ENCODE measurements at regions not wholly inside any gene's neighbourhood (a gene's known extent, or its start where the extent isn't known, plus 50 kb on each side); places are given as distances from the start of the nearest gene placed in this dataset.
"Not testable (repeated sequence)": the region's sequence is repeated elsewhere in the genome, so short reads cannot be mapped to it uniquely, and the experiment has no call there.

GRCh38 chrX:30141966-30142365 lies 73.4 kb upstream of the MAGEB2 start:
- Histone ChIP-seq H3K27me3 (ENCODE audit: control insufficient read depth, insufficient read depth, low read length) (no peaks in the 10 kb centered on the region), H3K4me3 (ENCODE audit: low read length) (no peak overlapping the region), H3K27ac (ENCODE audit: low read length) (no peak overlapping the region), H3K9me3 (ENCODE audit: control insufficient read depth, insufficient read depth, low read length) (no peaks in the 10 kb centered on the region), H3K36me3 (ENCODE audit: control insufficient read depth, insufficient read depth, low read length) (no peaks in the 10 kb centered on the region), H3K4me1 (ENCODE audit: control insufficient read depth, insufficient read depth, low read length) (no peaks in the 10 kb centered on the region)
- no CpG with 5 or more reads among the region's 4 CpGs for WGBS (ENCODE audit: insufficient coverage, insufficient read length)
- peak; percentile 5 for DNase-seq (ENCODE audit: low read depth, low spot score)

GRCh38 chrX:30144221-30144620 lies 71.1 kb upstream of the MAGEB2 start:
- Histone ChIP-seq H3K4me1 (ENCODE audit: control insufficient read depth, insufficient read depth, low read length) (no peaks in the 10 kb centered on the region), H3K4me3 (ENCODE audit: low read length) (no peak overlapping the region), H3K36me3 (ENCODE audit: control insufficient read depth, insufficient read depth, low read length) (no peaks in the 10 kb centered on the region), H3K9me3 (ENCODE audit: control insufficient read depth, insufficient read depth, low read length) (no peaks in the 10 kb centered on the region), H3K27ac (ENCODE audit: low read length) (no peak overlapping the region), H3K27me3 (ENCODE audit: control insufficient read depth, insufficient read depth, low read length) (no peaks in the 10 kb centered on the region)
- DNase-seq (ENCODE audit: low read depth, low spot score): no peak

- H3K27me3 ChIP-seq (ENCODE audit: control insufficient read depth, insufficient read depth, low read length): no peaks in the 10 kb centered on the region
- H3K4me1 ChIP-seq (ENCODE audit: control insufficient read depth, insufficient read depth, low read length): no peaks in the 10 kb centered on the region
- H3K4me3 ChIP-seq (ENCODE audit: low read length): no peak overlapping the region
- DNase-seq (ENCODE audit: low read depth, low spot score): no peak
- no CpG with 5 or more reads among the region's 6 CpGs for whole genome bisulfite sequencing (ENCODE audit: insufficient coverage, insufficient read length)
- no peaks in the 10 kb centered on the region for H3K36me3 ChIP-seq (ENCODE audit: control insufficient read depth, insufficient read depth, low read length)
- H3K9me3 ChIP-seq (ENCODE audit: control insufficient read depth, insufficient read depth, low read length): no peaks in the 10 kb centered on the region
- no peak overlapping the region for H3K27ac ChIP-seq (ENCODE audit: low read length)
These were observed 70.2 kb upstream of the MAGEB2 start for GRCh38 chrX:30144971-30145731.

GRCh38 chrX:30147996-30148643 lies 67.2 kb upstream of the MAGEB2 start:
- no CpG with 5 or more reads among the region's 16 CpGs for WGBS (ENCODE audit: insufficient coverage, insufficient read length)
- Histone ChIP-seq H3K36me3 (ENCODE audit: control insufficient read depth, insufficient read depth, low read length) (no peaks in the 10 kb centered on the region), H3K9me3 (ENCODE audit: control insufficient read depth, insufficient read depth, low read length) (no peaks in the 10 kb centered on the region), H3K4me3 (ENCODE audit: low read length) (no peak overlapping the region), H3K27me3 (ENCODE audit: control insufficient read depth, insufficient read depth, low read length) (no peaks in the 10 kb centered on the region), H3K4me1 (ENCODE audit: control insufficient read depth, insufficient read depth, low read length) (no peaks in the 10 kb centered on the region), H3K27ac (ENCODE audit: low read length) (no peak overlapping the region)
- DNase-seq (ENCODE audit: low read depth, low spot score): no peak

GRCh38 chrX:30149206-30149605 lies 66.2 kb upstream of the MAGEB2 start:
- not testable (repeated sequence) for H3K9me3 ChIP-seq (ENCODE audit: control insufficient read depth, insufficient read depth, low read length); H3K4me3 ChIP-seq (ENCODE audit: low read length); H3K27ac ChIP-seq (ENCODE audit: low read length); H3K4me1 ChIP-seq (ENCODE audit: control insufficient read depth, insufficient read depth, low read length); H3K36me3 ChIP-seq (ENCODE audit: control insufficient read depth, insufficient read depth, low read length); H3K27me3 ChIP-seq (ENCODE audit: control insufficient read depth, insufficient read depth, low read length); DNase-seq (ENCODE audit: low read depth, low spot score)
- no CpG with 5 or more reads among the region's 6 CpGs for WGBS (ENCODE audit: insufficient coverage, insufficient read length)

- no peaks in the 10 kb centered on the region for H3K36me3 ChIP-seq (ENCODE audit: control insufficient read depth, insufficient read depth, low read length)
- H3K4me1 ChIP-seq (ENCODE audit: control insufficient read depth, insufficient read depth, low read length): peaks cover 3% of the 10 kb centered on the region; the same call in 1 of the 2 replicates
- H3K27ac ChIP-seq (ENCODE audit: low read length): no peak overlapping the region
- DNase-seq (ENCODE audit: low read depth, low spot score): no peak
- H3K4me3 ChIP-seq (ENCODE audit: low read length): no peak overlapping the region
- no CpG with 5 or more reads among the region's 6 CpGs for WGBS (ENCODE audit: insufficient coverage, insufficient read length)
- H3K9me3 ChIP-seq (ENCODE audit: control insufficient read depth, insufficient read depth, low read length): no peaks in the 10 kb centered on the region
- no peaks in the 10 kb centered on the region for H3K27me3 ChIP-seq (ENCODE audit: control insufficient read depth, insufficient read depth, low read length)
These were observed 65.0 kb upstream of the MAGEB2 start for GRCh38 chrX:30150196-30150895.

- no peak for DNase-seq (ENCODE audit: low read depth, low spot score)
- H3K4me3 ChIP-seq (ENCODE audit: low read length): no peak overlapping the region
- H3K9me3 ChIP-seq (ENCODE audit: control insufficient read depth, insufficient read depth, low read length): no peaks in the 10 kb centered on the region
- no peaks in the 10 kb centered on the region for H3K36me3 ChIP-seq (ENCODE audit: control insufficient read depth, insufficient read depth, low read length)
- H3K27ac ChIP-seq (ENCODE audit: low read length): no peak overlapping the region
- H3K4me1 ChIP-seq (ENCODE audit: control insufficient read depth, insufficient read depth, low read length): peaks cover 3% of the 10 kb centered on the region; the same call in 1 of the 2 replicates
- H3K27me3 ChIP-seq (ENCODE audit: control insufficient read depth, insufficient read depth, low read length): no peaks in the 10 kb centered on the region
- no CpG with 5 or more reads among the region's 3 CpGs for WGBS (ENCODE audit: insufficient coverage, insufficient read length)
These were observed 63.4 kb upstream of the MAGEB2 start for GRCh38 chrX:30151964-30152363.

GRCh38 chrX:30153175-30153880 lies 62.0 kb upstream of the MAGEB2 start:
- Histone ChIP-seq H3K9me3 (ENCODE audit: control insufficient read depth, insufficient read depth, low read length) (no peaks in the 10 kb centered on the region), H3K4me1 (ENCODE audit: control insufficient read depth, insufficient read depth, low read length) (peaks cover 3% of the 10 kb centered on the region; the same call in 1 of the 2 replicates), H3K4me3 (ENCODE audit: low read length) (no peak overlapping the region), H3K36me3 (ENCODE audit: control insufficient read depth, insufficient read depth, low read length) (no peaks in the 10 kb centered on the region), H3K27ac (ENCODE audit: low read length) (no peak overlapping the region), H3K27me3 (ENCODE audit: control insufficient read depth, insufficient read depth, low read length) (no peaks in the 10 kb centered on the region)
- WGBS (ENCODE audit: insufficient coverage, insufficient read length): no CpG with 5 or more reads among the region's 7 CpGs
- DNase-seq (ENCODE audit: low read depth, low spot score): no peak

GRCh38 chrX:30153881-30154260 lies 61.5 kb upstream of the MAGEB2 start:
- H3K27ac ChIP-seq (ENCODE audit: low read length): no peak overlapping the region
- no peak for DNase-seq (ENCODE audit: low read depth, low spot score)
- peaks cover 3% of the 10 kb centered on the region; the same call in 1 of the 2 replicates for H3K4me1 ChIP-seq (ENCODE audit: control insufficient read depth, insufficient read depth, low read length)
- no peaks in the 10 kb centered on the region for H3K36me3 ChIP-seq (ENCODE audit: control insufficient read depth, insufficient read depth, low read length)
- WGBS (ENCODE audit: insufficient coverage, insufficient read length): no CpG with 5 or more reads among the region's 4 CpGs
- no peaks in the 10 kb centered on the region for H3K27me3 ChIP-seq (ENCODE audit: control insufficient read depth, insufficient read depth, low read length)
- no peak overlapping the region for H3K4me3 ChIP-seq (ENCODE audit: low read length)
- no peaks in the 10 kb centered on the region for H3K9me3 ChIP-seq (ENCODE audit: control insufficient read depth, insufficient read depth, low read length)

GRCh38 chrX:30156009-30156408 lies 59.4 kb upstream of the MAGEB2 start:
- WGBS (ENCODE audit: insufficient coverage, insufficient read length): no CpG with 5 or more reads among the region's 2 CpGs
- no peaks in the 10 kb centered on the region for H3K36me3 ChIP-seq (ENCODE audit: control insufficient read depth, insufficient read depth, low read length)
- DNase-seq (ENCODE audit: low read depth, low spot score): no peak
- H3K4me1 ChIP-seq (ENCODE audit: control insufficient read depth, insufficient read depth, low read length): peaks cover 3% of the 10 kb centered on the region; the same call in 1 of the 2 replicates
- H3K27me3 ChIP-seq (ENCODE audit: control insufficient read depth, insufficient read depth, low read length): no peaks in the 10 kb centered on the region
- H3K4me3 ChIP-seq (ENCODE audit: low read length): no peak overlapping the region
- H3K27ac ChIP-seq (ENCODE audit: low read length): no peak overlapping the region
- no peaks in the 10 kb centered on the region for H3K9me3 ChIP-seq (ENCODE audit: control insufficient read depth, insufficient read depth, low read length)
